ENCODE measurements at regions not wholly inside any gene's neighbourhood (a gene's known extent, or its start where the extent isn't known, plus 50 kb on each side); places are given as distances from the start of the nearest gene placed in this dataset.

- Histone ChIP-seq H3K79me2 (ENCODE audit: low read length) (no peaks in the 10 kb centered on the region), H3K4me2 (ENCODE audit: low read length) (no peak overlapping the region), H3K27me3 (ENCODE audit: low read depth, low read length) (no peaks in the 10 kb centered on the region), H3K4me3 (ENCODE audit: low read length) (no peak overlapping the region), H3K9me3 (ENCODE audit: insufficient read depth, low read length) (no peaks in the 10 kb centered on the region), H3K36me3 (replicated peaks; ENCODE audit: low read depth, low read length) (no peaks in the 10 kb centered on the region), H3K4me1 (ENCODE audit: low read length) (peaks cover 14% of the 10 kb centered on the region), H3K27ac (ENCODE audit: low read length) (no peak overlapping the region), H4K20me1 (ENCODE audit: insufficient read depth, low read length) (no peaks in the 10 kb centered on the region), H3K9ac (ENCODE audit: low read length) (no peak overlapping the region), H2AFZ (ENCODE audit: low read depth, low read length) (no peak overlapping the region)
- TF ChIP-seq CTCF (IDR thresholded peaks at IDR 0.05; ENCODE audit: low read depth, low read length) = no peak
- no peak for TF ChIP-seq EZH2phosphoT487 (IDR thresholded peaks at IDR 0.05; ENCODE audit: low read depth)
Observed at GRCh38 chr5:118435131-118435530, 553.2 kb downstream of the DTWD2 start.

DNA sequence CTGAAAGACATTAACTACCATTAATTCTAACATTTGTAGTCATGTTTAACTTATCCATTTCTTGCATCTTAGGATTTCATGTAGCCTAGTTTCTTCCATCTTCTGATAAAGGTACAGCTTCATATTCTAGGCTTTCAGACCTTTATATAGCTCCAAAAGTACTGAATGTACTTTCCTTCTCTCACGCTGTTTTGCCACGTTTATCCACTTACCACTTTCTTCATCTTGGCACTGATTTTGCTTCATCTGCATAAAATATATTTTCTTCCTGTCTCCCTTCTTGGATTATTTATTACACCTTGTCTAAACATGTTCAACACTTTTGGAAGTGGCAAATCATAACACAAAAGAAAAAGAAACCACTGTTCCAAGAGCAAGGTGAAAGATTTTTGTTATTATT, 553.8 kb downstream of the DTWD2 start:
- no peak overlapping the region for H2AFZ ChIP-seq (ENCODE audit: low read depth, low read length)
- no peaks in the 10 kb centered on the region for H3K36me3 ChIP-seq (replicated peaks; ENCODE audit: low read depth, low read length)
- no peaks in the 10 kb centered on the region for H3K9me3 ChIP-seq (ENCODE audit: insufficient read depth, low read length)
- H3K79me2 ChIP-seq (ENCODE audit: low read length) = no peaks in the 10 kb centered on the region
- no peak overlapping the region for H3K4me3 ChIP-seq (ENCODE audit: low read length)
- H3K4me1 ChIP-seq (ENCODE audit: low read length) = peaks cover 14% of the 10 kb centered on the region
- no peak overlapping the region for H3K27ac ChIP-seq (ENCODE audit: low read length)
- H3K27me3 ChIP-seq (ENCODE audit: low read depth, low read length) = no peaks in the 10 kb centered on the region
- TF ChIP-seq EZH2phosphoT487 (IDR thresholded peaks at IDR 0.05; ENCODE audit: low read depth) (no peak), CTCF (IDR thresholded peaks at IDR 0.05; ENCODE audit: low read depth, low read length) (no peak)
- no peak overlapping the region for H3K9ac ChIP-seq (ENCODE audit: low read length)
- no peaks in the 10 kb centered on the region for H4K20me1 ChIP-seq (ENCODE audit: insufficient read depth, low read length)
- no peak overlapping the region for H3K4me2 ChIP-seq (ENCODE audit: low read length)

DNA sequence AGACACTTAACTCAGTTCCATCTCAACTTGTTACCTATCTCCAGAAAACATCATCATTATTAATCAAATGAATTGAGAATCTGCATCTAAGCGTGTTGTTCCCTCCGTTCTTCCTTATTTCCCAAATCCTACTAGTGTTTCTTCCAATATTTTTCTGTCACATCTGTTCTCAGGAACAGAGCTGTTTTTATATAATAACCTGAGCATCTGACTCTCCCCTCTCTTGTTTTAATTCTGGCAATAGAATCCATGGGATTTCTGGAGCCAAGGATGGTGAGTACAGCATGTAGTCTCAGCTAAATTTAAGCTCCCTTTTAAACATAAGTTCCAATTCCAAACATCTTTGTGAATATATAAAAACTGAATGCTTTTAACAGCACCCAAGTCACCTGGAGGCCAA, 558.3 kb downstream of the DTWD2 start:
- Histone ChIP-seq H3K9me3 (ENCODE audit: insufficient read depth, low read length) (no peaks in the 10 kb centered on the region), H2AFZ (ENCODE audit: low read depth, low read length) (no peak overlapping the region), H3K4me3 (ENCODE audit: low read length) (no peak overlapping the region), H3K27ac (ENCODE audit: low read length) (no peak overlapping the region), H3K9ac (ENCODE audit: low read length) (no peak overlapping the region), H3K4me2 (ENCODE audit: low read length) (no peak overlapping the region), H3K79me2 (ENCODE audit: low read length) (no peaks in the 10 kb centered on the region), H3K36me3 (replicated peaks; ENCODE audit: low read depth, low read length) (no peaks in the 10 kb centered on the region), H3K27me3 (ENCODE audit: low read depth, low read length) (no peaks in the 10 kb centered on the region), H4K20me1 (ENCODE audit: insufficient read depth, low read length) (no peaks in the 10 kb centered on the region), H3K4me1 (ENCODE audit: low read length) (peaks cover 10% of the 10 kb centered on the region)
- TF ChIP-seq CTCF (IDR thresholded peaks at IDR 0.05; ENCODE audit: low read depth, low read length) (no peak), EZH2phosphoT487 (IDR thresholded peaks at IDR 0.05; ENCODE audit: low read depth) (no peak)

GRCh38 chr5:118407958-118408357, 580.4 kb downstream of the DTWD2 start:
- H3K79me2 ChIP-seq (ENCODE audit: low read length) = no peaks in the 10 kb centered on the region

More at GRCh38 chr5:118407958-118408357, 580.4 kb downstream of the DTWD2 start:
- Histone ChIP-seq H3K36me3 (replicated peaks; ENCODE audit: low read depth, low read length) (no peaks in the 10 kb centered on the region), H3K9me3 (ENCODE audit: insufficient read depth, low read length) (no peaks in the 10 kb centered on the region), H3K27ac (ENCODE audit: low read length) (no peak overlapping the region), H3K27me3 (ENCODE audit: low read depth, low read length) (no peaks in the 10 kb centered on the region), H2AFZ (ENCODE audit: low read depth, low read length) (no peak overlapping the region), H4K20me1 (ENCODE audit: insufficient read depth, low read length) (no peaks in the 10 kb centered on the region), H3K9ac (ENCODE audit: low read length) (no peak overlapping the region), H3K4me3 (ENCODE audit: low read length) (no peak overlapping the region), H3K4me2 (ENCODE audit: low read length) (no peak overlapping the region), H3K4me1 (ENCODE audit: low read length) (no peaks in the 10 kb centered on the region)
- no peak for TF ChIP-seq EZH2phosphoT487 (IDR thresholded peaks at IDR 0.05; ENCODE audit: low read depth)
- TF ChIP-seq CTCF (IDR thresholded peaks at IDR 0.05; ENCODE audit: low read depth, low read length) = no peak

Measured in OCI-LY3 (cell line).